PFSK-1 (cell line): ENCODE measurements at regions not wholly inside any gene's neighbourhood (a gene's known extent, or its start where the extent isn't known, plus 50 kb on each side); places are given as distances from the start of the nearest gene placed in this dataset.

ENCODE experiments used
- FOXP2 ChIP-seq: optimal IDR thresholded peaks from 2 replicates; pipeline ENCODE3; 2011; ENCODE audit warnings: borderline replicate concordance, control low read depth, inconsistent platforms; ENCODE audit not compliant: insufficient read depth; ENCODE audit errors: extremely low read length, extremely low read depth
- POLR2AphosphoS5 ChIP-seq: IDR thresholded peaks from 2 replicates; pipeline ENCODE4 v1.6.1; 2012; ENCODE audit warnings: low read depth, mild to moderate bottlenecking, control low read depth, low read length, moderate library complexity
- REST ChIP-seq, 2 experiments: IDR thresholded peaks; 2 replicates each; pipeline versions ENCODE4 v1.6.1 to v1.8.0; 2011 to 2012; ENCODE audit warnings: low read depth in 2 of 2, low read length in 2 of 2, control low read depth in 1 of 2, inconsistent platforms in 1 of 2, mild to moderate bottlenecking in 1 of 2, moderate library complexity in 1 of 2; ENCODE audit not compliant: insufficient read depth in 1 of 2
- SIN3A ChIP-seq: IDR thresholded peaks from 2 replicates; pipeline ENCODE4 v1.6.1; 2012; ENCODE audit warnings: mild to moderate bottlenecking, low read length, moderate library complexity, borderline replicate concordance; ENCODE audit not compliant: insufficient read depth
- TAF1 ChIP-seq: IDR thresholded peaks from 2 replicates; pipeline ENCODE4 v1.6.1; 2012; ENCODE audit warnings: low read length, control low read depth, borderline replicate concordance; ENCODE audit not compliant: insufficient read depth

GRCh38 chr5:111914966-111915636 is 158.1 kb upstream of the NREP start:
- no peak for TF ChIP-seq POLR2AphosphoS5
- no peak for TF ChIP-seq TAF1
- no peak for TF ChIP-seq REST (IDR thresholded peaks at IDR 0.05; ENCODE audit: insufficient read depth in 1 of 2, low read depth in 2 of 2, low read length in 2 of 2)
- no peak for TF ChIP-seq SIN3A
- no peak for TF ChIP-seq FOXP2
